GM20000 (cell line): ENCODE measurements at regions not wholly inside any gene's neighbourhood (a gene's known extent, or its start where the extent isn't known, plus 50 kb on each side); places are given as distances from the start of the nearest gene placed in this dataset.

Experiments
- DNase-seq: peaks from one replicate; pipeline ENCODE4 v3.0.0; 2012; ENCODE audit warnings: low spot score
- CTCF ChIP-seq: IDR thresholded peaks from 2 replicates; pipeline ENCODE4 v1.5.1; 2012; ENCODE audit warnings: mild to moderate bottlenecking, control low read depth; ENCODE audit errors: extremely low read depth, missing control alignments

DNA sequence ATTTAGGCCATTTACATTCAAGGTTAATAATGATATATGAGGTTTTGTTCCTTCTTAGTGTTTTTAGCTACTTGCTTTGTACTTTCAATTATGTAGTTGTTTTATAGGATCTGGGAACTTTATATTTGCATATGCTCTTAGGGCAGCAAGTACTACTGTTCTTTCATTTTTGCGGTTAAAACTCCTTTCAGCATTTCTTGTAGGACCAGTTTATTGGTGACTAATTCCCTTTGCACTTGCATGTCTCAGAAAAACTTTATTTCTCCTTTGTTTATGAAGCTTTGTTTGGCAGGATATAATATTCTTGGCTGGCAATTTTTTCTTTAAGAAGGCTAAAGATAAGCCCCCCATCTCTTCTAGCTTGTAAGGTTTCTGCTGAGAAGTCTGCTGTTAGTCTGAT lies 131.3 kb upstream of the CDH8 start:
- TF ChIP-seq CTCF = no peak
- no peak for DNase-seq

GRCh38 chr16:62157544-62157943 lies 121.3 kb upstream of the CDH8 start:
- no peak for TF ChIP-seq CTCF
- no peak for DNase-seq

DNA sequence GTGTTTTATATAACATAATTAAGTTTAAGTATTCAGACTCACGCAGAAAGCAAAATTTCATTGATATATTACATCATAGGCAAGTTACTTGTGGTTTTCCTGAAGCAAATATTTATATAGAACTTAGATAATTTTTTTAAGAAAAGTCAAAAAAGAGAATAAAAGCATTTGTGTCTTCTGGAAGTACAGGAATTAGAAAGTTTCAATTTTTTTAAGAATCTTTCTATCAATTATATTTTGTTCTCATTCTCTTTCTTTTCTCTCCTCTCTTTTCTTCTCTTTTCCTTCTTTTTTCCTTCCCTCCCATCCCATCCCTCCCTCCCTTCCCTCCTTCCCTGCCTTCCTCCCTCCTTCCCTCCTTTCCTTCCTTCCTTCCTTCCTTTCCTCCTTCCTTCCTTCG lies 120.7 kb upstream of the CDH8 start:
- TF ChIP-seq CTCF = no peak
- no peak for DNase-seq

- no peak for DNase-seq
Measured at GRCh38 chr16:62149631-62150030, 113.4 kb upstream of the CDH8 start.

DNA sequence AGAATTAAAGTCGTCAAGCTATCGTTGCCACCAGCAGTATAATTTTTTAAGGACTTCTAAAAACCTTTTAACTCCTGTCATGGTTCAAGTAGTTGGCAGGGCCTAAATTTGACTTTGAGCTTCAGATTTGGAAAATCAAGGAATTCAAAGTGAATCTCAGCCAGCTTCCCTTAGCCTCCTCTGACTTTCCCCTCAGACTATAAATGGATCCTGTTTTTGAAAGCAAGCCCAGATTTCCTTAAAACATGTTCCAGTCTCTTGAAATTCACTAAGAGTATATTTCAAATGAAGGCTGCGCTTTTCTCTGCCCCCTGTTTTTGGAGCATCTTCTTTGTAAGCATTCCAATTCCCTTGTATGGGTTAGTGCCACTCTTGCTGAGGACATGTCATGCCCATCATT lies 101.8 kb upstream of the CDH8 start:
- no peak for TF ChIP-seq CTCF
- DNase-seq = no peak

More at GRCh38 chr16:62149631-62150030, 113.4 kb upstream of the CDH8 start:
- no peak for TF ChIP-seq CTCF

- no peak for DNase-seq
Measured at GRCh38 chr16:62135911-62136310, 99.7 kb upstream of the CDH8 start.

DNA sequence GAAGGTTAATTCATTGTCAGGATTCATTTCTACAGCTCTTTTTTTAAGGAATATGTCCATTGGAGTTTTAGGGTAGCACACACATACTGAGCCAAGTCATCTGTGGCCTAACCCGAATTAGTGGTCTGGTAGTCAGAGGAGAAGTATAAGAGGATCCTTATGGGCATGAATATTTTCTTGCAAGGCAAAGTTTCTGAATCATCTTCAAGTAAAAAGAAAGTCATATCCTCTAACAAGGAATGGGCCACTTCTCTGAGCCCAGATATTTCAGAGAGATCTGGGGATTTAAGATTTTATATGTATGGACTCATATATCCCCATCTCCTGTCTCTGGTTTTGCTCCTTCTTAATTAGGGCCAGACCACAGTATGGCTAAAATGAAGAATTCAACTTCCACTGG lies 99.2 kb upstream of the CDH8 start:
- DNase-seq = no peak
- no peak for TF ChIP-seq CTCF

More at GRCh38 chr16:62135911-62136310, 99.7 kb upstream of the CDH8 start:
- no peak for TF ChIP-seq CTCF
